PC-9 (cell line): ENCODE measurements at regions not wholly inside any gene's neighbourhood (a gene's known extent, or its start where the extent isn't known, plus 50 kb on each side); places are given as distances from the start of the nearest gene placed in this dataset.

Experiments
- EZH2 ChIP-seq: fragments of 200-600 bp; sonication (generic); IDR thresholded peaks from 2 replicates; pipeline ENCODE4 v1.8.0; 2017; ENCODE audit warnings: antibody characterized with exemption, low read depth
- TF ChIP-seq, protein P1 (sequence below): fragments of 200-600 bp; sonication (generic); conservative IDR thresholded peaks from 2 replicates; pipeline ENCODE4 v1.6.1; 2017; ENCODE audit warnings: mixed run types, antibody characterized with exemption, mild to moderate bottlenecking, moderate library complexity

DNA sequence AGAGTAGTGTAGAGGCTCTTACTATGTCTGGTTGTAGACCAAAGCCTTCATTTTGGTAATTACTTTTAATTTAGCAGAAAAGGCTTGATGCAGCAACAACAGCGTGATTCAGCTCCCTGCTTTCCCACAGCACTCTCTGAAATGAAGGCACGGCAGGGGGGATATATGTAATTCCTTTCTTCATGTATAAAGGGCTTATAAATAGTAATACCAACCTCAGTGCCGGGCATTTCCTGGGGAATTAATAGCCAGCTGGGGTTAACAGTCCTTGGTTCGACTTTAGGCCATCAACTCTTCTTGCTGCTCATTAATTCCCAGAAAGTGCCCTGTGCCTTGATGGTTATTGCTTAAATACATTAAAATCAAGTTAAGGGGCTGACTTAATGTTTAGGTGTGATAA, 669.0 kb downstream of the ZNF674 start:
- TF ChIP-seq, protein P1, sequence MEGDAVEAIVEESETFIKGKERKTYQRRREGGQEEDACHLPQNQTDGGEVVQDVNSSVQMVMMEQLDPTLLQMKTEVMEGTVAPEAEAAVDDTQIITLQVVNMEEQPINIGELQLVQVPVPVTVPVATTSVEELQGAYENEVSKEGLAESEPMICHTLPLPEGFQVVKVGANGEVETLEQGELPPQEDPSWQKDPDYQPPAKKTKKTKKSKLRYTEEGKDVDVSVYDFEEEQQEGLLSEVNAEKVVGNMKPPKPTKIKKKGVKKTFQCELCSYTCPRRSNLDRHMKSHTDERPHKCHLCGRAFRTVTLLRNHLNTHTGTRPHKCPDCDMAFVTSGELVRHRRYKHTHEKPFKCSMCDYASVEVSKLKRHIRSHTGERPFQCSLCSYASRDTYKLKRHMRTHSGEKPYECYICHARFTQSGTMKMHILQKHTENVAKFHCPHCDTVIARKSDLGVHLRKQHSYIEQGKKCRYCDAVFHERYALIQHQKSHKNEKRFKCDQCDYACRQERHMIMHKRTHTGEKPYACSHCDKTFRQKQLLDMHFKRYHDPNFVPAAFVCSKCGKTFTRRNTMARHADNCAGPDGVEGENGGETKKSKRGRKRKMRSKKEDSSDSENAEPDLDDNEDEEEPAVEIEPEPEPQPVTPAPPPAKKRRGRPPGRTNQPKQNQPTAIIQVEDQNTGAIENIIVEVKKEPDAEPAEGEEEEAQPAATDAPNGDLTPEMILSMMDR: no peak
- no peak for TF ChIP-seq EZH2
